ENCODE measurements at regions not wholly inside any gene's neighbourhood (a gene's known extent, or its start where the extent isn't known, plus 50 kb on each side); places are given as distances from the start of the nearest gene placed in this dataset.

DNA sequence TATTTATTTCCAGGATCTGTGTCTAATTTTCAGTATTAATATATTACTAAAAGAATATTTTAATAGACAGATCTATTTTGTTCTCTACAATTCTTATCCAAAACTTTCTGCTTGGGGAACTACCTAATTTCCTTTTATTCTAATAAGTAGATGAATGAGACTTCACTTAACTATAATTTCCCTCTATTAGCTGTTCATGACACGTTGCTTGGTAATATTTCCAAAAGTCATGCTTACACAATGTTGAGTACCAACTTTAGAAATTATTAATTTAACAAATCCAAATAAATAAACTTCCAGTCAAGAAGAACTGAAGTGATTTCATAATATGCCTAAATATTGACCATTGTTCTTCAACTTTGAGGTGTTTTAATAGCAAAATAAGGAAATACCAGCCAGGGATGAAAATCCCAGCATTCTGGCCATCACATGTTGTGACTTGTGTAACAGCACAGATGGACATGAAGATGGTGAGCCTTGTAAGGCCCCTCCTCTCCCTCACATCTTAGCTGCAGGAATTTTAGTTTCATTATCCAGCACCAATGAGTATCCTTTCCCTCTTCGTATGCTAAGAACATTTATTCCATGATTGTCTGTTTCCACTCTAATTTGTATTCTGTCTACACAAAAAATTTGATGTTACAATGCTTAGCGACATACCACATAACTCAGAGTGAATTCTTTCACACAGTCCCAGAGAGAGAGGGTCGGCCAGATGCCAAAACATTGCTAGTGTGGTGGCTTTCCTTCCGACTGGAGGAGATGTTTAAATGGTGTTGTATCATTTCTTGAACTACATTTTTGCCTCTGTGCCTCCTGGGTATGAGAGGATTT is 137.5 kb downstream of the FOXA2 start:
- TF ChIP-seq, protein P1, sequence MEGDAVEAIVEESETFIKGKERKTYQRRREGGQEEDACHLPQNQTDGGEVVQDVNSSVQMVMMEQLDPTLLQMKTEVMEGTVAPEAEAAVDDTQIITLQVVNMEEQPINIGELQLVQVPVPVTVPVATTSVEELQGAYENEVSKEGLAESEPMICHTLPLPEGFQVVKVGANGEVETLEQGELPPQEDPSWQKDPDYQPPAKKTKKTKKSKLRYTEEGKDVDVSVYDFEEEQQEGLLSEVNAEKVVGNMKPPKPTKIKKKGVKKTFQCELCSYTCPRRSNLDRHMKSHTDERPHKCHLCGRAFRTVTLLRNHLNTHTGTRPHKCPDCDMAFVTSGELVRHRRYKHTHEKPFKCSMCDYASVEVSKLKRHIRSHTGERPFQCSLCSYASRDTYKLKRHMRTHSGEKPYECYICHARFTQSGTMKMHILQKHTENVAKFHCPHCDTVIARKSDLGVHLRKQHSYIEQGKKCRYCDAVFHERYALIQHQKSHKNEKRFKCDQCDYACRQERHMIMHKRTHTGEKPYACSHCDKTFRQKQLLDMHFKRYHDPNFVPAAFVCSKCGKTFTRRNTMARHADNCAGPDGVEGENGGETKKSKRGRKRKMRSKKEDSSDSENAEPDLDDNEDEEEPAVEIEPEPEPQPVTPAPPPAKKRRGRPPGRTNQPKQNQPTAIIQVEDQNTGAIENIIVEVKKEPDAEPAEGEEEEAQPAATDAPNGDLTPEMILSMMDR (IDR thresholded peaks at IDR 0.05; ENCODE audit: control extremely low read depth, extremely low read depth, low read depth, missing control alignments) = no peak
- ChIA-PET CTCF (no interaction called here), POLR2A (no interaction called here)
- DNase-seq (ENCODE audit: extremely low spot score) = no peak

DNA sequence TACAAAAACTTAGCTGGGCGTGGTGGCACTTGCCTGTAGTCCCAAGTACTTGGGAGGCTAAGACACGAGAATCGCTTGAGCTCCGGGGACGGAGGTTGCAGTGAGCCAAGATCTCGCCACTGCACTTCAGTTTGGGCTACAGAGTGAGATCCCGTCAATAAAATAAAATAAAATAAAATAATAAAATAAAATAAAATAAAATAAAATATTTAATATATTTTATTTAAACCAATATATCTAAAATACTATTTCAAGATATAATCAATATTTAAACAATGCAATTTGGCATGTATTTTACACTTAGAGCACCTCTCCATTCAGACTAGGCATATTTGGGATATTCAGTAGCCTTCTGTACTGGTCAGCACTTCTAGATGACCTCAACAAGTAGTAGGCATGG is 142.1 kb downstream of the FOXA2 start:
- DNase-seq (ENCODE audit: extremely low spot score) = no peak
- ChIA-PET POLR2A (no interaction called here), CTCF (no interaction called here)
- TF ChIP-seq, protein P1 (IDR thresholded peaks at IDR 0.05; ENCODE audit: control extremely low read depth, extremely low read depth, low read depth, missing control alignments) = no peak

DNA sequence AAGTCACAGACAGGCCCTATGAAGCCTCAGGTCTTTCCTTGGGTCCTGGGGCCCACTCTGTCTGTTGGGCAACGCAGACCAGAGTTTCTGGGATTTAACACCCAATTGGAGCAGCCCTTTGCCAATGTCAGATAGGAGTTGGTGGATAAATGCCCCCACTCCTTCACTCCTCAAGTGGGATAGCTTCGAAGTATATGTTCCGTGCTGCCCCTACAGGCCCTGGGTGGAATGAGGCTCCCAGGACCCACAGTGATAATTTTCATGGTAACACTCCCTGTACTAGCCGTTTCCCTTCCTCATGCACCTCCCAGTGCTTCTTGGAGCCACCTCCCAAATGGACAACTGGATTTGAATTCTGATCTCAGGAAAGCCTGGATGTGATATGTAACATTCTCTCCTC is 145.4 kb downstream of the FOXA2 start:
- CTCF ChIA-PET = interaction anchor here (1.4 kb wide), 1 partner anchor 11 kb away, joined by 4 read pairs; no protein-coding TSS in a partner anchor
- DNase-seq (ENCODE audit: extremely low spot score) = no peak
- TF ChIP-seq, protein P1 (IDR thresholded peaks at IDR 0.05; ENCODE audit: control extremely low read depth, extremely low read depth, low read depth, missing control alignments) = no peak
- POLR2A ChIA-PET = no interaction called here

GRCh38 chr20:22438346-22438745 is 146.0 kb downstream of the FOXA2 start:
- DNase-seq (ENCODE audit: extremely low spot score) = no peak
- ChIA-PET CTCF (no interaction called here), POLR2A (no interaction called here)
- TF ChIP-seq, protein P1 (IDR thresholded peaks at IDR 0.05; ENCODE audit: control extremely low read depth, extremely low read depth, low read depth, missing control alignments) = no peak

- ChIA-PET CTCF (no interaction called here), POLR2A (no interaction called here)
- TF ChIP-seq, protein P1 (IDR thresholded peaks at IDR 0.05; ENCODE audit: control extremely low read depth, extremely low read depth, low read depth, missing control alignments) = no peak
- no peak for DNase-seq (ENCODE audit: extremely low spot score)
Observed at GRCh38 chr20:22437354-22437753, 147.0 kb downstream of the FOXA2 start.

DNA sequence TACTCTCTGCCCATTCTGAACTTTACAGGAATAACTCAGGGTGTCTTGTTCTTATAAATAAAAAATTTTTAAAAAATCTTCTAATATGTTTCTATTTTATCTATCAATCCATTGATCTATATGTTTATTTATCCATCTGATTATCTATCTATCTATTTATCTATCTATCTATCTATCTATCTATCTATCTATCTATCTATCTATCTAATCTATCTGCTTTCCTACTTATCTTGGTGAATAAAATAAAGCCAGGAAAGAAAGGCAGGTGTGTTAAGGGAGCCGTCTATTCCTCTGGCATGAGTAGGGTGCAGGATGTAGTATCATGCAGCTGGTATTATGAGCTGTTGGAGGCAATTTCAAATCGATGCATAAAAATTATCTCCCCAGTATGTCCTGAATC is 153.0 kb downstream of the FOXA2 start:
- DNase-seq (ENCODE audit: extremely low spot score) = no peak
- TF ChIP-seq, protein P1 (IDR thresholded peaks at IDR 0.05; ENCODE audit: control extremely low read depth, extremely low read depth, low read depth, missing control alignments) = no peak
- CTCF ChIA-PET = no interaction called here
- POLR2A ChIA-PET = no interaction called here

All from GM10248 (cell line).